ENCODE measurements at regions not wholly inside any gene's neighbourhood (a gene's known extent, or its start where the extent isn't known, plus 50 kb on each side); places are given as distances from the start of the nearest gene placed in this dataset.

DNA sequence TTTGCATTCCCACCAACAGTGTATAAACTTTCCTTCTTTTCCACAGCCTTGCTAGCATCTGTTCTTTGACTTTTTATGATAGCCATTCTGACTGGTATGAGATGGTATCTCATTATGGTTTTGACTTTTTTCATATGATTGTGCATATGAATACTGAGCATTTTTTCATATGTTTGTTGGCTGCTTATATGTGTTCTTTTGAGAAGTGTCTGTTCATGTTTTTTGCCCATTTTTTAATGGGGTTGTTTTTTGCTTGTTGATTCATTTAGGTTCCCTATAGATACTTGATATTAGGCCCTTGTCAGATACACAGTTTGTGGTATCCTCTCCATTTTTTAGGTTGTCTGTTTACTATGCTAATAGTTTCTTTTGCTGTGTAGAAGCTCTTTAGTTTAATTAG is 185.8 kb upstream of the SPAG17 start:
- Histone ChIP-seq H3K9me3 (ENCODE audit: insufficient read depth, low read depth, low read length) (no peaks in the 10 kb centered on the region), H3K27ac (ENCODE audit: low read depth, low read length) (no peak overlapping the region), H3K4me3 (ENCODE audit: insufficient read depth, low read depth, low read length) (no peak overlapping the region), H3K27me3 (ENCODE audit: insufficient read depth, low read length) (no peaks in the 10 kb centered on the region), H4K20me1 (ENCODE audit: insufficient read depth, low read length) (no peaks in the 10 kb centered on the region), H3K36me3 (ENCODE audit: insufficient read depth, low read length) (no peaks in the 10 kb centered on the region), H3K4me1 (ENCODE audit: insufficient read depth, low read length) (no peaks in the 10 kb centered on the region), H3K9ac (ENCODE audit: low read length) (no peak overlapping the region), H3K79me2 (ENCODE audit: insufficient read depth, low read length) (no peaks in the 10 kb centered on the region), H3K4me2 (ENCODE audit: low read length) (no peak overlapping the region), H2AFZ (ENCODE audit: low read depth, low read length) (no peak overlapping the region)
- peaks cover 13% of the 10 kb centered on the region for H3K9me3 Mint-ChIP-seq (ENCODE audit: unreplicated experiment)
- no peak for DNase-seq (ENCODE audit: low read depth)
- TF ChIP-seq EZH2 (IDR thresholded peaks at IDR 0.05; ENCODE audit: insufficient read depth, low read length), result no peak
- no peaks in the 10 kb centered on the region for H3K36me3 Mint-ChIP-seq (ENCODE audit: low read depth, unreplicated experiment)
- peaks cover 1% of the 10 kb centered on the region for H3K27me3 Mint-ChIP-seq (ENCODE audit: low read depth, unreplicated experiment)
- H3K27ac Mint-ChIP-seq (ENCODE audit: unreplicated experiment), result no peak overlapping the region
- no peaks in the 10 kb centered on the region for H3K4me1 Mint-ChIP-seq (ENCODE audit: low read depth, unreplicated experiment)
- no peak overlapping the region for H3K4me3 Mint-ChIP-seq (ENCODE audit: unreplicated experiment)
- FAIRE-seq, result no peak

- Histone ChIP-seq H3K79me2 (ENCODE audit: insufficient read depth, low read length) (no peaks in the 10 kb centered on the region), H3K9me3 (ENCODE audit: insufficient read depth, low read depth, low read length) (peaks cover 10% of the 10 kb centered on the region), H3K9ac (ENCODE audit: low read length) (no peak overlapping the region), H3K36me3 (ENCODE audit: insufficient read depth, low read length) (no peaks in the 10 kb centered on the region), H3K27ac (ENCODE audit: low read depth, low read length) (no peak overlapping the region), H2AFZ (ENCODE audit: low read depth, low read length) (no peak overlapping the region), H3K27me3 (ENCODE audit: insufficient read depth, low read length) (no peaks in the 10 kb centered on the region), H3K4me1 (ENCODE audit: insufficient read depth, low read length) (no peaks in the 10 kb centered on the region), H3K4me2 (ENCODE audit: low read length) (no peak overlapping the region), H4K20me1 (ENCODE audit: insufficient read depth, low read length) (no peaks in the 10 kb centered on the region), H3K4me3 (ENCODE audit: insufficient read depth, low read depth, low read length) (no peak overlapping the region)
- H3K4me1 Mint-ChIP-seq (ENCODE audit: low read depth, unreplicated experiment), result no peaks in the 10 kb centered on the region
- no peak overlapping the region for H3K4me3 Mint-ChIP-seq (ENCODE audit: unreplicated experiment)
- FAIRE-seq (peak; percentile 32), DNase-seq (ENCODE audit: low read depth) (peak; percentile 8)
- peaks cover 25% of the 10 kb centered on the region for H3K9me3 Mint-ChIP-seq (ENCODE audit: unreplicated experiment)
- TF ChIP-seq, protein P1, sequence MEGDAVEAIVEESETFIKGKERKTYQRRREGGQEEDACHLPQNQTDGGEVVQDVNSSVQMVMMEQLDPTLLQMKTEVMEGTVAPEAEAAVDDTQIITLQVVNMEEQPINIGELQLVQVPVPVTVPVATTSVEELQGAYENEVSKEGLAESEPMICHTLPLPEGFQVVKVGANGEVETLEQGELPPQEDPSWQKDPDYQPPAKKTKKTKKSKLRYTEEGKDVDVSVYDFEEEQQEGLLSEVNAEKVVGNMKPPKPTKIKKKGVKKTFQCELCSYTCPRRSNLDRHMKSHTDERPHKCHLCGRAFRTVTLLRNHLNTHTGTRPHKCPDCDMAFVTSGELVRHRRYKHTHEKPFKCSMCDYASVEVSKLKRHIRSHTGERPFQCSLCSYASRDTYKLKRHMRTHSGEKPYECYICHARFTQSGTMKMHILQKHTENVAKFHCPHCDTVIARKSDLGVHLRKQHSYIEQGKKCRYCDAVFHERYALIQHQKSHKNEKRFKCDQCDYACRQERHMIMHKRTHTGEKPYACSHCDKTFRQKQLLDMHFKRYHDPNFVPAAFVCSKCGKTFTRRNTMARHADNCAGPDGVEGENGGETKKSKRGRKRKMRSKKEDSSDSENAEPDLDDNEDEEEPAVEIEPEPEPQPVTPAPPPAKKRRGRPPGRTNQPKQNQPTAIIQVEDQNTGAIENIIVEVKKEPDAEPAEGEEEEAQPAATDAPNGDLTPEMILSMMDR (IDR thresholded peaks at IDR 0.05; ENCODE audit: insufficient read depth, low read depth, low read length), result no peak
- no peak for TF ChIP-seq EZH2 (IDR thresholded peaks at IDR 0.05; ENCODE audit: insufficient read depth, low read length)
- no peak overlapping the region for H3K27ac Mint-ChIP-seq (ENCODE audit: unreplicated experiment)
- H3K27me3 Mint-ChIP-seq (ENCODE audit: low read depth, unreplicated experiment), result peaks cover 1% of the 10 kb centered on the region
- H3K36me3 Mint-ChIP-seq (ENCODE audit: low read depth, unreplicated experiment), result no peaks in the 10 kb centered on the region
These were observed 181.3 kb upstream of the SPAG17 start for GRCh38 chr1:118366286-118366685.

DNA sequence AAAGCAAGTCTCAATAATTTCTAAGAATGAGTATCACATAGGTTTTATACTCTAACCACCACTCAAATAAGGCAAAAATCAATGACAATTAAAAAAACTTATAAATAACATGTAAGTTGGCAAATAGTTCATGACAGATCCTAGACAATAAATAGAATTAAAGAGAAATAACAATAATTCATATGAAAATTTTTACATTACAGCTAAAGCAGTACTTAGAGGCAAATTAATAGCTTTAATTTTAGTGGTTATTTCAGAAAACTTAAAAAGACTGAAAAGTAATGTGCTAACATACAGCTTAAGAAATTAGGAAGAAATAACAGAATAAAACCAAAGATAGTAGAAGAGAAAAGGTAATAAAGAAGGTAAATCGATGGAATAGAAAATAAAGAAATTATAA is 179.9 kb upstream of the SPAG17 start:
- Mint-ChIP-seq H3K4me1 (ENCODE audit: low read depth, unreplicated experiment) (no peaks in the 10 kb centered on the region), H3K27me3 (ENCODE audit: low read depth, unreplicated experiment) (peaks cover 1% of the 10 kb centered on the region)
- no peaks in the 10 kb centered on the region for H3K4me1 ChIP-seq (ENCODE audit: insufficient read depth, low read length)

More for the DNA sequence above, 179.9 kb upstream of the SPAG17 start:
- no peaks in the 10 kb centered on the region for H3K27me3 ChIP-seq (ENCODE audit: insufficient read depth, low read length)
- peaks cover 10% of the 10 kb centered on the region for H3K9me3 ChIP-seq (ENCODE audit: insufficient read depth, low read depth, low read length)
- H3K79me2 ChIP-seq (ENCODE audit: insufficient read depth, low read length), result no peaks in the 10 kb centered on the region
- TF ChIP-seq, protein P1 (IDR thresholded peaks at IDR 0.05; ENCODE audit: insufficient read depth, low read depth, low read length), result no peak
- TF ChIP-seq EZH2 (IDR thresholded peaks at IDR 0.05; ENCODE audit: insufficient read depth, low read length), result no peak
- H3K9ac ChIP-seq (ENCODE audit: low read length), result no peak overlapping the region
- DNase-seq (ENCODE audit: low read depth) (no peak), FAIRE-seq (no peak)
- no peaks in the 10 kb centered on the region for H4K20me1 ChIP-seq (ENCODE audit: insufficient read depth, low read length)
- Mint-ChIP-seq H3K9me3 (ENCODE audit: unreplicated experiment) (peaks cover 20% of the 10 kb centered on the region), H3K27ac (ENCODE audit: unreplicated experiment) (no peak overlapping the region), H3K4me3 (ENCODE audit: unreplicated experiment) (no peak overlapping the region), H3K36me3 (ENCODE audit: low read depth, unreplicated experiment) (no peaks in the 10 kb centered on the region)
- H2AFZ ChIP-seq (ENCODE audit: low read depth, low read length), result no peak overlapping the region
- no peak overlapping the region for H3K4me2 ChIP-seq (ENCODE audit: low read length)
- H3K36me3 ChIP-seq (ENCODE audit: insufficient read depth, low read length), result no peaks in the 10 kb centered on the region
- H3K4me3 ChIP-seq (ENCODE audit: insufficient read depth, low read depth, low read length), result no peak overlapping the region
- H3K27ac ChIP-seq (ENCODE audit: low read depth, low read length), result no peak overlapping the region

Measured in astrocyte (in vitro differentiated cells and primary cell).